CD4-positive, alpha-beta T cell treated with Interleukin-2 at 100 ng/mL for 4 hours (primary cell): ENCODE measurements at regions not wholly inside any gene's neighbourhood (a gene's known extent, or its start where the extent isn't known, plus 50 kb on each side); places are given as distances from the start of the nearest gene placed in this dataset.
A peak's percentile ranks its signal among the peaks of the same experiment; 100 is the strongest.
"Not testable (repeated sequence)": the region's sequence is repeated elsewhere in the genome, so short reads cannot be mapped to it uniquely, and the experiment has no call there.

Experiments
- DNase-seq: peaks from one replicate; pipeline ENCODE4 v3.0.0-alpha.2; 2020; ENCODE audit warnings: low spot score

DNA sequence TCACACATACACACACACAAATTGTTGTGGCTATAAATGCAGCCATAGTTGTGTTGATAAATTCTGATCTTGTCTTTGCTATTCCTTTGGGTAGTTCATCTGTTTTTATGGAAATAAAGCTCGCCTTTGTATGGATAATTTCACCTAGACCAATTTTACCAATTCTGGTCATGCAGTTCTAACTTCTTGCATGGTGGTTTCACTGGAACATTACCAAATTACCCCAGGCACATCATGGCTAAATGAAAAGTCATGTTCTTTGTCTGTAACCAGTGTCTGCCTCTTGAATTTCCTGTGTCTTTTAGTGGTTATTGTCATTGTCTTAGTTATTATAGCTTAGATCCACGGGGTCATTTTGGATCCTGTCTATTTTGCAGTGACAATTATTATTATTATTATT, 50.3 kb upstream of the TMC1 start:
- DNase-seq, result no peak

DNA sequence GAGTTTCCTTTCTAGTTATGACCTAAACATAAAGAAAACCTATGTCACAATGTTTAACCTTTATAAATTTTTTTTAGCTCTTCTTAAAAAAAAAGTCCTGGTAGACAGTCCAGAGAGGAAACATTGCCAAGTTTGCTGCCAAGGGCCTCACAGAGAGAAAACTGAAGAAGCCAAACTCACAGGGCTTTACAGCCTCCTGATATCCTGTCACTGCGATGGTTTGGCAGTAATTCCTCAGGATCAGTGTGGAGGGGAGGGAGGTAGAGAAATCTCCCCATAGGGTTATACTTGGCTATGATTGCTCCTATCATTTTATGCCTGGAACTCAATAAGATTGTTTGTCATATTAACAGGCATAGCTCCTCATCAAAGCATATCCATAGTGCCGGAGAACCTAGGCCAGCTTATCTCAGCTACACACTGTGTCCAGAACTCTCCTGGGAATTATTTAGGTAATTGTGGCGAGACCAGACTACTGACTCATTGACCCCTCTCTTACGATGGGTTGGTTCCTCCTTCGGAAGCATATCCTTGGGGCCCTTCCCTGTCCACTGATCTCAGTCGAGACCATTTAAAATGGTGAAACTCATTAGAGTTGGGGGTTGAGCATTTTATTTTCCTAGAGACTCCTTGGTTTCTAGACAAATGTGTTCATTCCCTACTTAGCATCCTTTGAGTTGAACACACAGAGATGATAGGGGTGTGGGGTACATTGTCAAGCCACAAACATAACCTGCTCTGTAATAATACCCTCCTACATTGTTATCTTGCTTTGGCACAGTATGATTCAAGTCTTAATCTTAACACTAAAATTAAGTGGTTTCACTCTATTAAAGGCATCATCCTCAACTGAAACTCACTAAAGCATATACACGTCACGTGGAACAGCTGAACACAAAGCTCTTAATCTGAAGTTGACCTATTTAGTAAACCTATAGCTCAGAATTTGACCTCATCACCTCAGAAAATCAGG, 53.4 kb upstream of the TMC1 start:
- no peak for DNase-seq

GRCh38 chr9:72465593-72465984, 55.8 kb upstream of the TMC1 start:
- DNase-seq, result no peak

DNA sequence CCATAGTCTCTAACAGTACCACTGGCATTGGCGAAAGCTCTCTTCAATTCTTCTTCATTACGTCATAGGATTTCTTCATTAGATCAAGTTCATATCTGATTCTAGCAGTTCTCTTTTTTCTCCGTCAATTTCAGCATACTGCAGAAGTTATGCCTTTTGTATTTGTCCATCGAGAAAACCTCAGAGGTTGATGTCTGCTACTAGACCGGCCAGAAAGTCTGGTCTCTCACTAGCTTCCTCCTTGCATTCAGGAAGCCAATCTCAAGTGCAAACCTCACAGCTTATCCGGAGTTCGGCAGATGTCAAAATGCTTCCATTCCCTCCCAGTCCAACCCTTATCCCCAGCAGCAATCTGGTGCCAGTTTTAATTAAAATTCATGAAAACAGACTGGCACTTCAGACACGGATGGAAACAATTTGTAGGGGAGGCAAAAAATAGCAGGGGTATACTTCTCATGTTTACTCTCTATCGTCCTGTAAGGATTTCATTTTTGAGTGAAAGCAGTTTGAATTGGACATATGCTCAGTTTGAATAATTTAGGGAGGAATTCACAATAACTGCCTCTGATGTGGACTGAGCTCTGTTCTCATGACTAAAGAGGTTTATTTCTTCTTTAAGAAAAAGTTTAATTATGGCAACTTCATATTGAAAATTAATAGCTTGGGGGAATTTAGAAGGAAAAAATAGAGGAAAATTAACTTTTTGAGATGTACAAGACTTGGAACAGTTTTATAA, 56.4 kb upstream of the TMC1 start:
- no peak for DNase-seq

DNA sequence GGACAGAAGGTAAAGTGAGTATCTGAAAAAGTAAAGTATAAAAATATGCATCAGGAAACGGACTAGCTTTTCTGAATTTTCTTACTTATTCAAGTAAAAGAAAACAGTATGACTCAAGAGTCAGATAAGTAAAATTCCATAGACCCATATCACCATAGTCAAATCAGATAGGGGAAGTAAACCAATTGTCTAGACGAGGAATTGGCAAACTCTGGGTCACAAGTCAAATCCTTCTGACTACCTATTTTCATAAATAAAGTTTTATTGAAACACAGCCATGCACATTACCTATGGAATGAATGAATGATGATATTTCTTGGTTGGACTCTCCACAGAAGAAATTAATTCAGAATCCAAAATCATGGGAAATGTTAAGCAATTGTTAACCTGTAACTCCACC, 59.1 kb upstream of the TMC1 start:
- no peak for DNase-seq

DNA sequence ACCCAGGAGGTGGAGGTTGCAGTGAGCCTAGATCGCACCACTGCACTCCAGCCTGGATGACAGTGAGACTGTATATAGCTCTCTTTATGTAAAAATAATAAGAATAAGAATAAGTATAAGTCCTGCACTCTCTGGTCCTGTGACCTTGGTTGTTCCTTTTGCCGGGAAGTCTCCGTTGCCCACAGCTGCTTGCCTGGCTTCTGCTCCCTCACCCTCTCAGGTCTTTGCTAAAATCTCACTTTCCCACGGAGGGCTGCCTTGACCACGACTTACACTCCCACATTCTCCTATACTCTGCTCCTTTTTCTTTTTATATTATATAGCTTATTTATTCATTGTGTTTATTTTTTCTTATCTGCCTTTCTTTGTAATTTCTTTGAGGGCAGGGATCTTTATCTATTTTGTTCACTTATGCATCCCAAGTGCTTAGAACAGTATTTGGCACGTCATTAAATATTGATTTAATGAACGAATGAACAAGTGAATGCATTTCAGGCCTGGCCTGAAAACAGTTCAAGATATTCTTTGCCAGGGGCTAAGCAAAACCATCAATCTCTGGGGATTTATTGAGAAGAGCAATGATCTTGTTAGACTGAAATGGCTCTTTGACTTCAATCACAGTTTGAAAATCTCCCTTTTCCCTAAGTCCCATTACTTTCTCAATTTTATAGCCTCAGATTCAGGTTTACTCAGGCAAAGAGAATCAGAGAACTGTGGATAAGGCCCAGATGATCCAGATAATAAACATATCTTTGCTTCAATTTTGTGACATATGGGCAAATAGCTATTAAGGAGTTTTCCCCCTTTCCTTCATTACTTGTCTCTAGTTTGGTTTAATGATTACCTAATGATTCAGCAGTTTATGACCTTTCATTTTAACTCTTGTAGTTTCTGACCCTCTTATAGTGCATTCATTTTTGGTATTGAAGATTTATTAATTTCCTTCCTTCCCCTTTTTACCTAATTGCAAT, 60.8 kb upstream of the TMC1 start:
- DNase-seq, result no peak

- DNase-seq, result no peak
Observed at GRCh38 chr9:72459308-72459707, 62.1 kb upstream of the TMC1 start.

DNA sequence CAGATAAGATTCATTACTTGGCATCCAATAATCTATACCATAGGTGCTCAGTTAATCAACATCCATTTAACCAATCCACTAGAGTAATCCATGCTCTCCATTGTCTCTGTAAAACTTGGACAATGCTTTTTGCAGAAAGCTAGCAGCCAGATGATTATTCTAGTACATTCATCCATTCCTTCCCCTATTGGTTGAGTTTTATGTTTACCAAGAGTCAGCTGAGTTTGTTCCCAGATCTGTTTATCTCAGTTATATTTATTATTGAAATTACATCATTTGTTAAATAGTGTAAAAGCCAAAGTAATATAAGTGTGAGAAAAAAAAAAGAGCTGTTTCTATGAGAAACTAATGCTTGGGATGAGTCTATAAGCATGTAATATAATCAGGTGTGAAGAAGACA, 63.3 kb upstream of the TMC1 start:
- no peak for DNase-seq

- no peak for DNase-seq
Observed at GRCh38 chr9:72457366-72457765, 64.0 kb upstream of the TMC1 start.

GRCh38 chr9:72454871-72455491, 66.4 kb upstream of the TMC1 start:
- no peak for DNase-seq

GRCh38 chr9:72453797-72454196, 67.6 kb upstream of the TMC1 start:
- no peak for DNase-seq

DNA sequence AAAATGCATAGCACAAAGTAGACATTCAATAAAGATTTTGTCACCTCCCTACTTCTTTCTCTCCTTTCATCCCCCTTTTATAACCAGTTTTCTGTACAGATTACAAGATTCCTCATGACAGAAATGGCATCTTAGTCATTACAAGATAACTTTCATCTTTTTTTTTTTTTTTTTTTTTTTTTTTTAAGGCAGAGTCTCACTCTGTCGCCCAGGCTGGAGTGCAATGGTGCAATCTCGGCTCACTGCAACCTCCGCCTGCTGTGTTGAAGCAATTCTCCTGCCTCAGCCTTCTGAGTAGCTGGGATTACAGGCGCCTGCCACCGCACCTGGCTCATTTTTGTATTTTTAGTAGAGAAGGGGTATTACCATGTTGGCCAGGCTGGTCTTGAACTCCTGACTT, 75.2 kb upstream of the TMC1 start:
- DNase-seq, result not testable (repeated sequence)

DNA sequence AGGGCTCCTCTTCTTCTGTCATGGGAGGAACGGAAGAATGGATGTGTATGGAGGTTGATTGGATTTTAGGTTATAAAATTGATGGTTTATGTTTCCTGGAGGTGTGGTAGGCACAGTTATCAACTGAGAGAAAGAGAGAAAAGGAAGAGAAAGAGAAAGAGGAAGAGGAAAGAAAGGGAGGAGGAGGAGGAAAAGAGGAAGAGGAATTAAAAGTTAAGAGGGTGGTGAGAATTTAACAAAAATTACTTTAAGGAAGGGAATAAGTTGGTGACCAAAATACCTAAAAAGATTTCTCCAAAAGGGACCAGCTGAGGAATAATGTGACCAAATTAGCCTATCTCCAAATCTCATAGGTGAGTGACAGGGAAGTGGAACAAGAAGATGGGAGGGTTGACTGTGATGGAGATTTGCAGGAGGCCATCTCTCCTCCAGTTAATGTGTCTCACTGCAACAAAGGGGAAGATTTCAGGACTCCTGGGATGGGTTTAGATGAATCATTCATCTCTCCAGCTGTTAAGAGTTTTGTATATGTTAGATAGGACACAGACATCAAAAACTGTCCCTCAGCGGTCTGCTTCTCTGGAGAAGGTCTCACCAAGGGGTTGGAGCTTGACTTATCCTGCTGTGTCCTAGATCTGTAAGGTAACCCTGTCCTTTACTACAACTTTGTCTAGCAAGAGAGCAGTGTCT, 76.0 kb upstream of the TMC1 start:
- no peak for DNase-seq

DNA sequence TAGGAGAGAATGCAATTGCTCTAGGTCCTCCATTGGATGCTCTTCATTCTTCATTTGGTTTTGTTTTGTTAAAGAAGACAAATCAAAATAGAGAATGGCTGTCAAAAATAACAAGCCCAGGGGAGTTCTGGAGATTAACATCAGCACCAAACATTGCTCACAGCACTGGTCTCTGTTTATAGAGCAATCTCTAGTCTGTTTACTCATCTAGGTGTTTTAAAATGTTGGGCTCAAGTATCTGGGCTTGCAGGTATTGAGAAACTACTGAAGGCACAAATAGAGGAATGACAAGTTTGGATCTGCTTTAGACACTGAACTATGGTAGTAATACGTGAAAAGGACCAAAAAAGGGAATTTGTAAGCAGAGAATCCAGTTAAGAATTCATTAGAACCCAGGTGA, 77.0 kb upstream of the TMC1 start:
- DNase-seq, result peak; percentile 21

- DNase-seq, result peak; percentile 43
Observed at GRCh38 chr9:72443855-72444254, 77.6 kb upstream of the TMC1 start.

GRCh38 chr9:72441848-72442607, 77.0 kb upstream of the ZFAND5 start:
- no peak for DNase-seq

GRCh38 chr9:72440992-72441847, 76.2 kb upstream of the ZFAND5 start:
- DNase-seq, result no peak

- no peak for DNase-seq
Observed at GRCh38 chr9:72440378-72440777, 75.4 kb upstream of the ZFAND5 start.

- DNase-seq, result not testable (repeated sequence)
Observed at GRCh38 chr9:72433616-72434267, 68.7 kb upstream of the ZFAND5 start.
